Endothelial cell of umbilical vein (primary cell): ENCODE measurements at regions not wholly inside any gene's neighbourhood (a gene's known extent, or its start where the extent isn't known, plus 50 kb on each side); places are given as distances from the start of the nearest gene placed in this dataset.

Experiments used
- BruUV-seq: library from RNA; stranded (reverse); fragments of 400-500 nt; replicated peaks from 2 replicates; lab custom pipeline; 2021; lab: Mats Ljungman, UMichigan
- CTCF ChIA-PET: fragments of 300-600, 350-600 bp; sonication (Branson Sonifier 250); formaldehyde crosslinking; loops from one replicate; lab custom pipeline; 2021; ENCODE audit warnings: antibody characterized with exemption, inconsistent platforms; lab: Charles Lee
- POLR2A ChIA-PET: fragments of 300-600, 350-600 bp; sonication (Branson Sonifier 250); formaldehyde crosslinking; loops from one replicate; lab custom pipeline; 2021; ENCODE audit warnings: antibody characterized with exemption, inconsistent platforms; lab: Charles Lee
- DNase-seq: peaks from one replicate; pipeline ENCODE4 v3.0.0-alpha.2; 2011; ENCODE audit warnings: low read depth, low spot score
- FAIRE-seq: peaks from 2 replicates; lab custom pipeline; 2011; peaks lifted over from hg19 to GRCh38; lab: Jason Lieb, UNC
- H2AFZ ChIP-seq: 2 replicates; pipeline ENCODE4 v1.6.0; 2012; ENCODE audit warnings: low read depth, low read length, control low read depth, inconsistent platforms
- H3K27ac ChIP-seq: 2 replicates; pipeline ENCODE4 v1.5.1; 2011; ENCODE audit warnings: low read depth, mild to moderate bottlenecking, control low read depth, low read length, moderate library complexity; ENCODE audit not compliant: insufficient read depth
- H3K27me3 ChIP-seq, 2 experiments: 2 replicates each; pipeline versions ENCODE4 v1.6.0 to v1.6.1; 2011; ENCODE audit warnings: low read length in 2 of 2, mixed read lengths in 1 of 2; ENCODE audit not compliant: control insufficient read depth in 2 of 2, insufficient read depth in 2 of 2
- H3K36me3 ChIP-seq, 2 experiments: 2 replicates in 1 of 2; 3 replicates in 1 of 2; pipeline ENCODE4 v1.5.1; 2011; ENCODE audit warnings: low read length in 2 of 2, mild to moderate bottlenecking in 1 of 2, moderate library complexity in 1 of 2; ENCODE audit not compliant: control insufficient read depth in 2 of 2, insufficient read depth in 2 of 2; ENCODE audit errors: extremely low read depth in 1 of 2
- H3K4me1 ChIP-seq: 3 replicates; pipeline ENCODE4 v1.5.1; 2011; ENCODE audit warnings: mild to moderate bottlenecking, low read length; ENCODE audit not compliant: control insufficient read depth, insufficient read depth; ENCODE audit errors: extremely low read depth
- H3K4me2 ChIP-seq: 2 replicates; pipeline ENCODE4 v1.6.1; 2011; ENCODE audit warnings: low read length, control low read depth, mixed read lengths; ENCODE audit not compliant: insufficient read depth
- H3K4me3 ChIP-seq, 3 experiments: fragments of 200-600 bp in 1 of 3; sonication (generic), shearing (Covaris generic) in 1 of 3; replicated peaks in 1 of 3; 2 replicates each; pipeline ENCODE4 v1.5.1; 2011 to 2016; ENCODE audit warnings: control low read depth in 3 of 3, low read length in 3 of 3, mild to moderate bottlenecking in 2 of 3, inconsistent platforms in 1 of 3, low read depth in 1 of 3, moderate library complexity in 1 of 3; ENCODE audit not compliant: insufficient read depth in 1 of 3
- H3K79me2 ChIP-seq: 2 replicates; pipeline ENCODE4 v1.6.0; 2012; ENCODE audit warnings: low read length, inconsistent platforms; ENCODE audit not compliant: control insufficient read depth, insufficient read depth
- H3K9ac ChIP-seq: replicated peaks from 2 replicates; pipeline ENCODE3; 2011; ENCODE audit warnings: low read length, control low read depth; ENCODE audit not compliant: insufficient read depth; ENCODE audit errors: extremely low read depth
- H3K9me1 ChIP-seq: replicated peaks from 3 replicates; pipeline ENCODE4 v1.6.0; 2011; ENCODE audit warnings: mild to moderate bottlenecking, low read length; ENCODE audit not compliant: control insufficient read depth, insufficient read depth; ENCODE audit errors: extremely low read depth
- H3K9me3 ChIP-seq: replicated peaks from 2 replicates; pipeline ENCODE4 v1.5.1; 2012; ENCODE audit warnings: low read length, inconsistent platforms; ENCODE audit not compliant: control insufficient read depth, insufficient read depth
- H4K20me1 ChIP-seq: replicated peaks from 2 replicates; pipeline ENCODE3; 2011; ENCODE audit warnings: mild to moderate bottlenecking, low read length; ENCODE audit not compliant: control insufficient read depth, insufficient read depth; ENCODE audit errors: extremely low read depth
- EZH2 ChIP-seq: IDR thresholded peaks from 2 replicates; pipeline ENCODE4 v1.6.1; 2012; ENCODE audit warnings: borderline replicate concordance, low read depth, mild to moderate bottlenecking, moderate library complexity, low read length, inconsistent platforms; ENCODE audit not compliant: severe bottlenecking
- FOS ChIP-seq: IDR thresholded peaks from 2 replicates; pipeline ENCODE4 v1.6.1; 2011; ENCODE audit warnings: mild to moderate bottlenecking, low read length, moderate library complexity, borderline replicate concordance; ENCODE audit not compliant: insufficient read depth
- GATA2 ChIP-seq: IDR thresholded peaks from 2 replicates; pipeline ENCODE4 v1.7.0; 2011; ENCODE audit warnings: low read depth, mild to moderate bottlenecking, moderate library complexity, mixed read lengths, low read length; ENCODE audit not compliant: insufficient read length, insufficient read depth
- JUN ChIP-seq: IDR thresholded peaks from 2 replicates; pipeline ENCODE4 v1.6.1; 2011; ENCODE audit warnings: borderline replicate concordance, low read depth; ENCODE audit not compliant: insufficient read length, insufficient read depth
- MYC ChIP-seq: IDR thresholded peaks from one replicate; pipeline ENCODE4 v1.6.1; 2011; ENCODE audit warnings: mild to moderate bottlenecking, low read depth, low read length
- POLR2A ChIP-seq: IDR thresholded peaks from 2 replicates; pipeline ENCODE4 v1.6.1; 2012; ENCODE audit warnings: low read depth, mild to moderate bottlenecking, control low read depth, low read length
- POLR2AphosphoS5 ChIP-seq: IDR thresholded peaks from 2 replicates; pipeline ENCODE4 v1.6.1; 2012; ENCODE audit warnings: low read depth, mild to moderate bottlenecking, control low read depth, low read length, moderate library complexity; ENCODE audit not compliant: insufficient read depth
- dilution Hi-C: fragments of 300-500 bp; cut with MboI; formaldehyde crosslinking; loops from one replicate; pipeline ENCODE4 v1.15.0; 2019; ENCODE audit warnings: low sequenced_read_pairs; ENCODE audit not compliant: extremely low pct_ligation_motif_present
- intact Hi-C: fragments of 100-400 bp; cut with micrococcal nuclease; formaldehyde crosslinking; loops from one replicate; pipeline ENCODE4 v1.10.0; 2022
- TF ChIP-seq, protein P1 (sequence below), 2 donors: IDR thresholded peaks; 1 replicate in 1 of 2; 2 replicates in 1 of 2; pipeline ENCODE4 v1.5.1; 2011; ENCODE audit warnings: low read length in 2 of 2, mild to moderate bottlenecking in 2 of 2, moderate library complexity in 2 of 2, control low read depth in 1 of 2, inconsistent platforms in 1 of 2, low read depth in 1 of 2; ENCODE audit not compliant: insufficient read depth in 1 of 2; ENCODE audit errors: extremely low read depth in 1 of 2
- TF ChIP-seq, protein P2 (sequence below): IDR thresholded peaks from 2 replicates; pipeline ENCODE4 v1.6.1; 2011; ENCODE audit not compliant: insufficient read depth, insufficient read length

DNA sequence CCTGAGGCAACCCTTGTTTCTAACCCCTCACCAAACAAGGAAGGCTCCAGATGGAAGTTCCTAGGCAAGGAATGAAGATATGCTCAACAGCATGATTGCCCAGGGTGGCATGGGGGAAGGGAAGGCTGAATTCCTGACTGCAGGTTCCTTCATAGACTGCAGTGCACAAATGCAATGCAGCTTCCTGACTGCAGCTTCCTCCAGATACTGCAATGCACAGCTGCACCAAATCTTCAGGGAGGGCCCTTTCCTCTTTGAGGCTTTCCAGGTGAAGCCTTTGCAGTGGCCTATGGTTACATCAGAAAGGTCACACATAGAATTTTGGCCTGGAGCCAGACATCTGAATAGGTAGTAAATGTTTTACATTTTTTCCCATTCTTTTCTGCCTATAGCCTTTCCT lies 58.8 kb upstream of the DYNAP start:
- H3K27ac ChIP-seq, result no peak overlapping the region
- H3K4me1 ChIP-seq, result no peaks in the 10 kb centered on the region
- H3K27me3 ChIP-seq, result no peaks in the 10 kb centered on the region
- TF ChIP-seq JUN (no peak), FOS (no peak), POLR2A (no peak), POLR2AphosphoS5 (no peak), EZH2 (no peak), GATA2 (no peak), MYC (no peak)
- TF ChIP-seq, protein P1, sequence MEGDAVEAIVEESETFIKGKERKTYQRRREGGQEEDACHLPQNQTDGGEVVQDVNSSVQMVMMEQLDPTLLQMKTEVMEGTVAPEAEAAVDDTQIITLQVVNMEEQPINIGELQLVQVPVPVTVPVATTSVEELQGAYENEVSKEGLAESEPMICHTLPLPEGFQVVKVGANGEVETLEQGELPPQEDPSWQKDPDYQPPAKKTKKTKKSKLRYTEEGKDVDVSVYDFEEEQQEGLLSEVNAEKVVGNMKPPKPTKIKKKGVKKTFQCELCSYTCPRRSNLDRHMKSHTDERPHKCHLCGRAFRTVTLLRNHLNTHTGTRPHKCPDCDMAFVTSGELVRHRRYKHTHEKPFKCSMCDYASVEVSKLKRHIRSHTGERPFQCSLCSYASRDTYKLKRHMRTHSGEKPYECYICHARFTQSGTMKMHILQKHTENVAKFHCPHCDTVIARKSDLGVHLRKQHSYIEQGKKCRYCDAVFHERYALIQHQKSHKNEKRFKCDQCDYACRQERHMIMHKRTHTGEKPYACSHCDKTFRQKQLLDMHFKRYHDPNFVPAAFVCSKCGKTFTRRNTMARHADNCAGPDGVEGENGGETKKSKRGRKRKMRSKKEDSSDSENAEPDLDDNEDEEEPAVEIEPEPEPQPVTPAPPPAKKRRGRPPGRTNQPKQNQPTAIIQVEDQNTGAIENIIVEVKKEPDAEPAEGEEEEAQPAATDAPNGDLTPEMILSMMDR (IDR thresholded peaks at IDR 0.05; ENCODE audit: extremely low read depth in 1 of 2, insufficient read depth in 1 of 2, low read depth in 1 of 2, low read length in 2 of 2), result no peak
- TF ChIP-seq, protein P2, sequence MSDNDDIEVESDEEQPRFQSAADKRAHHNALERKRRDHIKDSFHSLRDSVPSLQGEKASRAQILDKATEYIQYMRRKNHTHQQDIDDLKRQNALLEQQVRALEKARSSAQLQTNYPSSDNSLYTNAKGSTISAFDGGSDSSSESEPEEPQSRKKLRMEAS, result no peak
- intact Hi-C loops (no loop called here), dilution Hi-C loops (no loop called here)
- H3K79me2 ChIP-seq, result no peaks in the 10 kb centered on the region
- no TSS peak for BruUV-seq
- FAIRE-seq (no peak), DNase-seq (no peak)
- no peak overlapping the region for H3K4me3 ChIP-seq
- no peaks in the 10 kb centered on the region for H3K9me3 ChIP-seq
- no peak overlapping the region for H3K4me2 ChIP-seq
- no peaks in the 10 kb centered on the region for H4K20me1 ChIP-seq
- H3K9ac ChIP-seq, result no peak overlapping the region
- ChIA-PET POLR2A (no interaction called here), CTCF (no interaction called here)
- no peaks in the 10 kb centered on the region for H3K36me3 ChIP-seq
- no peak overlapping the region for H2AFZ ChIP-seq
- H3K9me1 ChIP-seq, result no peaks in the 10 kb centered on the region
